H1 (cell line): ENCODE measurements at regions not wholly inside any gene's neighbourhood (a gene's known extent, or its start where the extent isn't known, plus 50 kb on each side); places are given as distances from the start of the nearest gene placed in this dataset.

Experiments
- HDAC2 ChIP-seq, 2 experiments: fragments of 300-600 bp in 1 of 2; sonication (generic) in 1 of 2; IDR thresholded peaks; 2 replicates each; pipeline ENCODE4 v1.6.1; 2011 to 2012; ENCODE audit warnings: low read depth in 2 of 2, low read length in 2 of 2, mild to moderate bottlenecking in 2 of 2, moderate library complexity in 2 of 2, borderline replicate concordance in 1 of 2, inconsistent platforms in 1 of 2
- TF ChIP-seq, protein P1 (sequence below), 3 experiments: IDR thresholded peaks; 1 replicate in 2 of 3; 2 replicates in 1 of 3; pipeline versions ENCODE4 v1.5.1 to v1.6.1; 2011; ENCODE audit warnings: low read length in 3 of 3, mild to moderate bottlenecking in 3 of 3, inconsistent platforms in 2 of 3, low read depth in 1 of 3, moderate library complexity in 1 of 3; ENCODE audit not compliant: insufficient read depth in 1 of 3; ENCODE audit errors: control extremely low read depth in 1 of 3

DNA sequence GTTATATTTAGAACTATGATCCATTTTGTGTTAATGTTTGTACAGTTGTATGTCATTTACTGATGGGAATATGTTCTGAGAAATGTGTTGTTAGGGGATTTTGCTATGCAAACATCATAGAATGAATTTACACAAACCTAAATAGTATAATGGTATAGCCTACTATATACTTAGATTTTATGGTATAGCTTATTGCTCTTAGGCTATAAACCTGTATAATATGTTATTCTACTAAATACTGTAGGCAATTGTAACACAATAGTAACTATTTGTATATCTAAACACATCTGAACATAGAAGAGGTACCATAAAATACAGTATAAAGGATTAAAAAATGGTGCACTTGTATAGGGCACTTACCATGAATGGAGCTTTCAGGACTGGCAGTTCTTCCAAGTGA is 105.4 kb upstream of the GRIN2B start (continued):
- no peak for TF ChIP-seq HDAC2 (IDR thresholded peaks at IDR 0.05; ENCODE audit: borderline replicate concordance in 1 of 2, low read depth in 2 of 2, low read length in 2 of 2)
- TF ChIP-seq, protein P1, sequence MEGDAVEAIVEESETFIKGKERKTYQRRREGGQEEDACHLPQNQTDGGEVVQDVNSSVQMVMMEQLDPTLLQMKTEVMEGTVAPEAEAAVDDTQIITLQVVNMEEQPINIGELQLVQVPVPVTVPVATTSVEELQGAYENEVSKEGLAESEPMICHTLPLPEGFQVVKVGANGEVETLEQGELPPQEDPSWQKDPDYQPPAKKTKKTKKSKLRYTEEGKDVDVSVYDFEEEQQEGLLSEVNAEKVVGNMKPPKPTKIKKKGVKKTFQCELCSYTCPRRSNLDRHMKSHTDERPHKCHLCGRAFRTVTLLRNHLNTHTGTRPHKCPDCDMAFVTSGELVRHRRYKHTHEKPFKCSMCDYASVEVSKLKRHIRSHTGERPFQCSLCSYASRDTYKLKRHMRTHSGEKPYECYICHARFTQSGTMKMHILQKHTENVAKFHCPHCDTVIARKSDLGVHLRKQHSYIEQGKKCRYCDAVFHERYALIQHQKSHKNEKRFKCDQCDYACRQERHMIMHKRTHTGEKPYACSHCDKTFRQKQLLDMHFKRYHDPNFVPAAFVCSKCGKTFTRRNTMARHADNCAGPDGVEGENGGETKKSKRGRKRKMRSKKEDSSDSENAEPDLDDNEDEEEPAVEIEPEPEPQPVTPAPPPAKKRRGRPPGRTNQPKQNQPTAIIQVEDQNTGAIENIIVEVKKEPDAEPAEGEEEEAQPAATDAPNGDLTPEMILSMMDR (IDR thresholded peaks at IDR 0.05; ENCODE audit: control extremely low read depth in 1 of 3, insufficient read depth in 1 of 3, low read depth in 1 of 3, low read length in 3 of 3) = no peak
- TF ChIP-seq, all 59 proteins: peak for 0
